ENCODE measurements at regions not wholly inside any gene's neighbourhood (a gene's known extent, or its start where the extent isn't known, plus 50 kb on each side); places are given as distances from the start of the nearest gene placed in this dataset.

GRCh38 chr4:137602436-137602835 lies 70.1 kb upstream of the PCDH18 start:
- TF ChIP-seq CTCF (conservative IDR thresholded peaks at IDR 0.05; ENCODE audit: low read depth, low read length), result no peak
- TF ChIP-seq POLR2A (IDR thresholded peaks at IDR 0.05; ENCODE audit: low read depth, low read length), result no peak
- no peak for TF ChIP-seq RFX5 (IDR thresholded peaks at IDR 0.05; ENCODE audit: low read depth, low read length)
- no peak for TF ChIP-seq RCOR1 (IDR thresholded peaks at IDR 0.05; ENCODE audit: insufficient replicate concordance, low read length)
- no peak for TF ChIP-seq MXI1 (IDR thresholded peaks at IDR 0.05; ENCODE audit: borderline replicate concordance, low read depth, low read length)
- TF ChIP-seq FOS (IDR thresholded peaks at IDR 0.05; ENCODE audit: low read depth, low read length), result no peak

Data from IMR-90 (cell line).